HEK293 (cell line): ENCODE measurements at regions not wholly inside any gene's neighbourhood (a gene's known extent, or its start where the extent isn't known, plus 50 kb on each side); places are given as distances from the start of the nearest gene placed in this dataset.

Experiments
- CTCF ChIA-PET: fragments of 350-600 bp; formaldehyde crosslinking; extraction: SDS; loops from one replicate; lab custom pipeline; 2021; ENCODE audit warnings: antibody characterized with exemption; lab: Yijun Ruan, JAX
- POLR2A ChIA-PET: fragments of 300-600 bp; formaldehyde crosslinking; extraction: SDS; loops from one replicate; lab custom pipeline; 2020; ENCODE audit warnings: antibody characterized with exemption, inconsistent platforms; lab: Yijun Ruan, JAX
- H3K27ac ChIP-seq: fragments of 200-500 bp; sonication (Bioruptor generic); 2 replicates; pipeline ENCODE4 v1.5.1; 2014; ENCODE audit warnings: low read depth, low read length, control low read depth, inconsistent platforms; ENCODE audit errors: extremely low read depth
- H3K36me3 ChIP-seq, 2 experiments: fragments of 200-500 bp in 1 of 2; sonication (Bioruptor generic) in 1 of 2; 1 replicate in 1 of 2; 2 replicates in 1 of 2; pipeline ENCODE4 v1.5.1; 2014 to 2017; ENCODE audit warnings: inconsistent platforms in 2 of 2, low read length in 2 of 2; ENCODE audit not compliant: control insufficient read depth in 2 of 2, insufficient read depth in 1 of 2
- H3K4me1 ChIP-seq: fragments of 200-500 bp; sonication (Bioruptor generic); 2 replicates; pipeline ENCODE4 v1.5.1; 2014; ENCODE audit warnings: mild to moderate bottlenecking, low read length, inconsistent platforms; ENCODE audit not compliant: control insufficient read depth, insufficient read depth
- H3K4me3 ChIP-seq: 2 replicates; pipeline ENCODE4 v1.5.1; 2011; ENCODE audit warnings: low read depth, mild to moderate bottlenecking, control low read depth, low read length, moderate library complexity
- H3K9me3 ChIP-seq: fragments of 200-500 bp; sonication (Bioruptor generic); 2 replicates; pipeline ENCODE4 v1.5.1; 2014; ENCODE audit warnings: low read depth, low read length, inconsistent platforms; ENCODE audit not compliant: control insufficient read depth, insufficient read depth
- BCL11A ChIP-seq: fragments of 450-650 bp; formaldehyde crosslinking; IDR thresholded peaks from 2 replicates; pipeline ENCODE4 v1.5.1; 2016; ENCODE audit warnings: low read depth, missing biosample characterization, missing genetic modification characterization
- FEZF1 ChIP-seq: fragments of 450-650 bp; formaldehyde crosslinking; IDR thresholded peaks from 2 replicates; pipeline ENCODE4 v1.5.1; 2016; ENCODE audit warnings: missing biosample characterization, missing genetic modification characterization
- HOXA7 ChIP-seq: sonication (generic); formaldehyde crosslinking; IDR thresholded peaks from 2 replicates; pipeline ENCODE4 v1.8.1; 2022; ENCODE audit warnings: missing genetic modification reagents, borderline replicate concordance
- OVOL3 ChIP-seq: fragments of 450-650 bp; formaldehyde crosslinking; IDR thresholded peaks from 2 replicates; pipeline ENCODE4 v1.5.1; 2016; ENCODE audit warnings: missing biosample characterization, missing genetic modification characterization
- SCRT1 ChIP-seq: fragments of 450-650 bp; formaldehyde crosslinking; IDR thresholded peaks from 2 replicates; pipeline ENCODE4 v1.5.1; 2016; ENCODE audit warnings: missing biosample characterization, missing genetic modification characterization, borderline replicate concordance
- WT1 ChIP-seq: fragments of 450-650 bp; formaldehyde crosslinking; IDR thresholded peaks from 2 replicates; pipeline ENCODE4 v1.5.1; 2016; ENCODE audit warnings: missing biosample characterization, missing genetic modification characterization
- ZBTB20 ChIP-seq: fragments of 450-650 bp; formaldehyde crosslinking; IDR thresholded peaks from 2 replicates; pipeline ENCODE4 v1.5.1; 2016; ENCODE audit warnings: missing biosample characterization, missing genetic modification characterization
- ZBTB8A ChIP-seq: fragments of 450-650 bp; formaldehyde crosslinking; IDR thresholded peaks from 2 replicates; pipeline ENCODE4 v1.5.1; 2016; ENCODE audit warnings: missing biosample characterization, missing genetic modification characterization
- ZEB2 ChIP-seq: fragments of 450-650 bp; formaldehyde crosslinking; IDR thresholded peaks from 2 replicates; pipeline ENCODE4 v1.5.1; 2016; ENCODE audit warnings: missing biosample characterization, missing genetic modification characterization
- ZNF132 ChIP-seq: fragments of 450-650 bp; formaldehyde crosslinking; IDR thresholded peaks from 2 replicates; pipeline ENCODE4 v1.5.1; 2017; ENCODE audit warnings: missing biosample characterization, missing genetic modification characterization, borderline replicate concordance
- ZNF133 ChIP-seq: fragments of 450-650 bp; formaldehyde crosslinking; IDR thresholded peaks from 2 replicates; pipeline ENCODE4 v1.5.1; 2016; ENCODE audit warnings: missing biosample characterization, missing genetic modification characterization
- ZNF146 ChIP-seq: fragments of 450-650 bp; formaldehyde crosslinking; IDR thresholded peaks from 2 replicates; pipeline ENCODE4 v1.5.1; 2016; ENCODE audit warnings: missing biosample characterization, missing genetic modification characterization
- ZNF157 ChIP-seq: fragments of 450-650 bp; formaldehyde crosslinking; IDR thresholded peaks from 2 replicates; pipeline ENCODE4 v1.5.1; 2016; ENCODE audit warnings: missing biosample characterization, missing genetic modification characterization
- ZNF274 ChIP-seq, 2 experiments: fragments of 200-500 bp in 1 of 2; fragments of 450-650 bp in 1 of 2; sonication (Bioruptor generic) in 1 of 2; formaldehyde crosslinking in 1 of 2; IDR thresholded peaks; 2 replicates each; pipeline versions ENCODE4 v1.5.1 to v1.6.1; 2014 to 2016; ENCODE audit warnings: borderline replicate concordance in 1 of 2, inconsistent platforms in 1 of 2, low read length in 1 of 2, missing biosample characterization in 1 of 2, missing genetic modification characterization in 1 of 2
- ZNF350 ChIP-seq: fragments of 450-650 bp; formaldehyde crosslinking; IDR thresholded peaks from 2 replicates; pipeline ENCODE4 v1.5.0; 2017; ENCODE audit warnings: missing biosample characterization, mild to moderate bottlenecking, missing genetic modification characterization
- ZNF473 ChIP-seq: fragments of 450-650 bp; formaldehyde crosslinking; IDR thresholded peaks from 2 replicates; pipeline ENCODE4 v1.5.1; 2017; ENCODE audit warnings: missing biosample characterization, missing genetic modification characterization
- ZNF544 ChIP-seq: fragments of 450-650 bp; formaldehyde crosslinking; IDR thresholded peaks from 2 replicates; pipeline ENCODE4 v1.5.0; 2017; ENCODE audit warnings: missing biosample characterization, missing genetic modification characterization
- ZNF596 ChIP-seq: fragments of 450-650 bp; IDR thresholded peaks from 2 replicates; pipeline ENCODE4 v1.5.0; 2018; ENCODE audit warnings: missing biosample characterization, mild to moderate bottlenecking, missing genetic modification characterization, moderate library complexity
- ZNF621 ChIP-seq: fragments of 450-650 bp; formaldehyde crosslinking; IDR thresholded peaks from 2 replicates; pipeline ENCODE4 v1.5.1; 2017; ENCODE audit warnings: missing biosample characterization, missing genetic modification characterization
- ZNF707 ChIP-seq: fragments of 450-650 bp; formaldehyde crosslinking; IDR thresholded peaks from 2 replicates; pipeline ENCODE4 v1.5.1; 2016; ENCODE audit warnings: missing biosample characterization, missing genetic modification characterization
- ZXDB ChIP-seq: fragments of 450-650 bp; formaldehyde crosslinking; IDR thresholded peaks from 2 replicates; pipeline ENCODE4 v1.5.1; 2016; ENCODE audit warnings: missing biosample characterization, missing genetic modification characterization
- TF ChIP-seq, protein P1 (sequence below): fragments of 450-650 bp; formaldehyde crosslinking; conservative IDR thresholded peaks from 2 replicates; pipeline ENCODE4 v1.5.1; 2016; ENCODE audit warnings: low read depth, missing biosample characterization, missing genetic modification characterization
- TF ChIP-seq, protein P2 (sequence below): fragments of 450-650 bp; formaldehyde crosslinking; IDR thresholded peaks from 2 replicates; pipeline ENCODE4 v1.5.1; 2016; ENCODE audit warnings: missing biosample characterization, missing genetic modification characterization
- TF ChIP-seq, protein P3 (sequence below): fragments of 450-650 bp; IDR thresholded peaks from 2 replicates; pipeline ENCODE4 v1.5.1; 2018; ENCODE audit warnings: missing biosample characterization, missing genetic modification characterization

- TF ChIP-seq, protein P1, sequence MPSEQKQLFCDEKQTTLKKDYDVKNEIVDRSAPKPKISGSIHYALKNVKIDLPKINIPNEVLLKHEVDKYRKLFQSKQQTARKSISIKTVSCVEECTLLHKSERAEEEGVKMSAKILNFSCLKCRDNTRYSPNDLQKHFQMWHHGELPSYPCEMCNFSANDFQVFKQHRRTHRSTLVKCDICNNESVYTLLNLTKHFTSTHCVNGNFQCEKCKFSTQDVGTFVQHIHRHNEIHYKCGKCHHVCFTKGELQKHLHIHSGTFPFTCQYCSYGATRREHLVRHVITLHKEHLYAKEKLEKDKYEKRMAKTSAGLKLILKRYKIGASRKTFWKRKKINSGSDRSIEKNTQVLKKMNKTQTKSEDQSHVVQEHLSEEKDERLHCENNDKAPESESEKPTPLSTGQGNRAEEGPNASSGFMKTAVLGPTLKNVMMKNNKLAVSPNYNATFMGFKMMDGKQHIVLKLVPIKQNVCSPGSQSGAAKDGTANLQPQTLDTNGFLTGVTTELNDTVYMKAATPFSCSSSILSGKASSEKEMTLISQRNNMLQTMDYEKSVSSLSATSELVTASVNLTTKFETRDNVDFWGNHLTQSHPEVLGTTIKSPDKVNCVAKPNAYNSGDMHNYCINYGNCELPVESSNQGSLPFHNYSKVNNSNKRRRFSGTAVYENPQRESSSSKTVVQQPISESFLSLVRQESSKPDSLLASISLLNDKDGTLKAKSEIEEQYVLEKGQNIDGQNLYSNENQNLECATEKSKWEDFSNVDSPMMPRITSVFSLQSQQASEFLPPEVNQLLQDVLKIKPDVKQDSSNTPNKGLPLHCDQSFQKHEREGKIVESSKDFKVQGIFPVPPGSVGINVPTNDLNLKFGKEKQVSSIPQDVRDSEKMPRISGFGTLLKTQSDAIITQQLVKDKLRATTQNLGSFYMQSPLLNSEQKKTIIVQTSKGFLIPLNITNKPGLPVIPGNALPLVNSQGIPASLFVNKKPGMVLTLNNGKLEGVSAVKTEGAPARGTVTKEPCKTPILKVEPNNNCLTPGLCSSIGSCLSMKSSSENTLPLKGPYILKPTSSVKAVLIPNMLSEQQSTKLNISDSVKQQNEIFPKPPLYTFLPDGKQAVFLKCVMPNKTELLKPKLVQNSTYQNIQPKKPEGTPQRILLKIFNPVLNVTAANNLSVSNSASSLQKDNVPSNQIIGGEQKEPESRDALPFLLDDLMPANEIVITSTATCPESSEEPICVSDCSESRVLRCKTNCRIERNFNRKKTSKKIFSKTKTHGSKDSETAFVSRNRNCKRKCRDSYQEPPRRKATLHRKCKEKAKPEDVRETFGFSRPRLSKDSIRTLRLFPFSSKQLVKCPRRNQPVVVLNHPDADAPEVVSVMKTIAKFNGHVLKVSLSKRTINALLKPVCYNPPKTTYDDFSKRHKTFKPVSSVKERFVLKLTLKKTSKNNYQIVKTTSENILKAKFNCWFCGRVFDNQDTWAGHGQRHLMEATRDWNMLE (tag by site-specific recombination): no peak
- TF ChIP-seq ZNF707 (tag by site-specific recombination) (no peak), ZNF596 (no peak)
Observed at GRCh38 chr1:232364654-232365382, 265.1 kb downstream of the SIPA1L2 start (continued).

- no peaks in the 10 kb centered on the region for H3K9me3 ChIP-seq
- ChIA-PET CTCF (interaction anchor here (1.1 kb wide), 1 partner anchor 497 kb away, joined by 3 read pairs; no protein-coding TSS in a partner anchor), POLR2A (no interaction called here)
- no peak overlapping the region for H3K27ac ChIP-seq
- peaks cover 5% of the 10 kb centered on the region for H3K4me1 ChIP-seq
- no peak overlapping the region for H3K4me3 ChIP-seq
- TF ChIP-seq ZNF621 (tag by site-specific recombination) (no peak), SCRT1 (tag by site-specific recombination) (no peak), ZNF132 (no peak), ZNF473 (tag by site-specific recombination) (no peak), WT1 (tag by site-specific recombination) (no peak), ZNF544 (tag by site-specific recombination) (no peak), ZBTB20 (tag by site-specific recombination) (no peak), OVOL3 (tag by site-specific recombination) (no peak), HOXA7 (CRISPR knock-in tag) (no peak)
- TF ChIP-seq, protein P2, sequence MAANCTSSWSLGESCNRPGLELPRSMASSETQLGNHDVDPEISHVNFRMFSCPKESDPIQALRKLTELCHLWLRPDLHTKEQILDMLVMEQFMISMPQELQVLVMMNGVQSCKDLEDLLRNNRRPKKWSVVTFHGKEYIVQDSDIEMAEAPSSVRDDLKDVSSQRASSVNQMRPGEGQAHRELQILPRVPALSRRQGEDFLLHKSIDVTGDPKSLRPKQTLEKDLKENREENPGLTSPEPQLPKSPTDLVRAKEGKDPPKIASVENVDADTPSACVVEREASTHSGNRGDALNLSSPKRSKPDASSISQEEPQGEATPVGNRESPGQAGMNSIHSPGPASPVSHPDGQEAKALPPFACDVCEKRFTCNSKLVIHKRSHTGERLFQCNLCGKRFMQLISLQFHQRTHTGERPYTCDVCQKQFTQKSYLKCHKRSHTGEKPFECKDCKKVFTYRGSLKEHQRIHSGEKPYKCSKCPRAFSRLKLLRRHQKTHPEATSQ (tag by site-specific recombination): no peak
- TF ChIP-seq, protein P3, sequence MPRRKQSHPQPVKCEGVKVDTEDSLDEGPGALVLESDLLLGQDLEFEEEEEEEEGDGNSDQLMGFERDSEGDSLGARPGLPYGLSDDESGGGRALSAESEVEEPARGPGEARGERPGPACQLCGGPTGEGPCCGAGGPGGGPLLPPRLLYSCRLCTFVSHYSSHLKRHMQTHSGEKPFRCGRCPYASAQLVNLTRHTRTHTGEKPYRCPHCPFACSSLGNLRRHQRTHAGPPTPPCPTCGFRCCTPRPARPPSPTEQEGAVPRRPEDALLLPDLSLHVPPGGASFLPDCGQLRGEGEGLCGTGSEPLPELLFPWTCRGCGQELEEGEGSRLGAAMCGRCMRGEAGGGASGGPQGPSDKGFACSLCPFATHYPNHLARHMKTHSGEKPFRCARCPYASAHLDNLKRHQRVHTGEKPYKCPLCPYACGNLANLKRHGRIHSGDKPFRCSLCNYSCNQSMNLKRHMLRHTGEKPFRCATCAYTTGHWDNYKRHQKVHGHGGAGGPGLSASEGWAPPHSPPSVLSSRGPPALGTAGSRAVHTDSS (tag by site-specific recombination): no peak
- no peaks in the 10 kb centered on the region for H3K36me3 ChIP-seq
Observed at GRCh38 chr1:232363008-232363407, 266.9 kb downstream of the SIPA1L2 start.

- POLR2A ChIA-PET: no interaction called here
- no peak overlapping the region for H3K27ac ChIP-seq
- no peak overlapping the region for H3K4me3 ChIP-seq
- H3K9me3 ChIP-seq: no peaks in the 10 kb centered on the region
- CTCF ChIA-PET: no interaction called here
- no peaks in the 10 kb centered on the region for H3K4me1 ChIP-seq
- H3K36me3 ChIP-seq: no peaks in the 10 kb centered on the region
- no peak for TF ChIP-seq ZNF350
- no peak for TF ChIP-seq ZNF133
- no peak for TF ChIP-seq ZXDB
- TF ChIP-seq ZBTB8A (tag by site-specific recombination): no peak
- TF ChIP-seq ZNF146 (tag by site-specific recombination): no peak
- no peak for TF ChIP-seq ZNF157 (tag by site-specific recombination)
- TF ChIP-seq ZNF274 (IDR thresholded peaks at IDR 0.05; ENCODE audit: low read length): no peak
- TF ChIP-seq ZNF274 (tag by site-specific recombination; IDR thresholded peaks at IDR 0.05; ENCODE audit: borderline replicate concordance): no peak
- TF ChIP-seq FEZF1 (tag by site-specific recombination): no peak
- TF ChIP-seq BCL11A (tag by site-specific recombination): no peak
- no peak for TF ChIP-seq WT1 (tag by site-specific recombination)
- TF ChIP-seq ZEB2 (tag by site-specific recombination): no peak
Observed at GRCh38 chr1:232357416-232357815, 272.5 kb downstream of the SIPA1L2 start.
